T1000 (cell line): ENCODE measurements at regions not wholly inside any gene's neighbourhood (a gene's known extent, or its start where the extent isn't known, plus 50 kb on each side); places are given as distances from the start of the nearest gene placed in this dataset.
"Not testable (repeated sequence)": the region's sequence is repeated elsewhere in the genome, so short reads cannot be mapped to it uniquely, and the experiment has no call there.

ENCODE experiments used
- DNase-seq: peaks from one replicate; lab custom pipeline; 2025; ENCODE audit warnings: mixed read lengths; lab: John Stamatoyannopoulos, UW

DNA sequence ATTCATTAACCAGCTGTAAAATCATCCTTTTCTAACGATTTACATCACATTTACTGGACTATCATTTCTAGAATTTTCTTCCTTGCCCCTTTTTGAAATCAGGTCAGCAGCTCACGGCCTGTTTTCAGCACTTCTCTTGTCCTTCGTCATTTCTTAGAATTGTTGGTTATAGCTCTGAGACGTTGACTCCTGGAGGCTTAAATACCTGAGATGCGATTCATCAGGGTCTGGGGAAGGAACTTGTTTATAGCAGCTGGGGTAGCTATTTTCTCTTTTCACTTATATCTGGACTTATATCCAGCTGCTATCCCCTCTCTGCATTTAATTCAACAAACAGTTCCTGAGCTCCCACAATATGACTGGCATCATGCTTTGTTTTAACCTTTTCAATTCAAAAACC, 338.7 kb upstream of the TNRC6C start:
- DNase-seq = no peak

DNA sequence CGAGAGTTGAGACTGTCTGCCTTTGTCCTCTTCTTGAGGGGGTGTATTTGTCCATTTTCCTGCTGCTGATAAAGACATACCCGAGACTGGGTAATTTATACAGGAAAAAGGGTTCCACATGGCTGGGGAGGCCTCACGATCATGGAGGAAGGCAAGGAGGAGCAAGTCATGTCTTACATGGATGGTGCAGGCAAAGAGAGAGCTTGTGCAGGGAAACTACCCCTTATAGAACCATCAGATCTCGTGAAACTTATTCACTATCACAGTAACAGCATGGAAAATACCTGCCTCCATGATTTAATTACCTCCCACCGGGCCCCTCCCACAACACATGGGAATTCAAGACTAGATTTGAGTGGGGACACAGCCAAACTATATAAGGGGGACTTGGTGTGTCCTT, 338.2 kb upstream of the TNRC6C start:
- DNase-seq = no peak

DNA sequence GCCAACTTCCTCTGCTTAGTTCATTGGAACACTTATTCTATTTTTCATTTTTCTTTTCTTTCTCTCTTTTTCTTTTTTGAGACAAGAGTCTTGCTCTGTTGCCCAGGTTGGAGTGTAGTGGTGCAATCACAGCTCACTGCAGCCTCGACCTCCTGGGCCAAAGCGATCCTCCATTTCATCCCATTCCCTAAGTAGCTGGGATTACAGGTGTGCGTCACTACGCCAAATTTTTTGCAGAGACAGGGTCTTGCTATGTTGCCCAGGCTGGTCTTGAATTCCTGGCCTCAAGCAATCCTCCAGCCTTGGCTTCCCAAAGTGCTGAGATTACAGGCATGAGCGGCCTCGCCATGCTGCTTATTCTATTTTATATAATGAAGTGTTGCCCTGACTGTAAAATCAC, 336.4 kb upstream of the TNRC6C start:
- not testable (repeated sequence) for DNase-seq

DNA sequence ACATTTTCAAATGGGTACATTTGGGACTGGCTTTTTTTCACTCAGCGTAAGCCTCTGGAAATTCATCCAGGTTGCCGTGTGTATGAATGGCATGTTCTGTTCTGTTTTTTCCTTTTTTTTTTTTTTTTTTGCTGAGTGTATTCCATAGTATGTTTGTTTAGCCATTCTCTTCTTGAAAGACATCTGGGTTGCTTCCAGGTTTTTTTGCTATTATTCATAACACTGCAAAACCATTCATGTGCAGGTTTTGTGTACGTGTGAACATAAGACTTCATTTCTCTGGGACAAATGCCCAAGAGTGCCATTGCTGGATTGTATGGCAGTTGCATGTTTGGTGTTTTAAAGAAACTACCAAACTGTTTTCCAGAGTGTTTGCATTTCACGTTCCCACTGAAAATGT, 335.9 kb upstream of the TNRC6C start:
- no peak for DNase-seq

DNA sequence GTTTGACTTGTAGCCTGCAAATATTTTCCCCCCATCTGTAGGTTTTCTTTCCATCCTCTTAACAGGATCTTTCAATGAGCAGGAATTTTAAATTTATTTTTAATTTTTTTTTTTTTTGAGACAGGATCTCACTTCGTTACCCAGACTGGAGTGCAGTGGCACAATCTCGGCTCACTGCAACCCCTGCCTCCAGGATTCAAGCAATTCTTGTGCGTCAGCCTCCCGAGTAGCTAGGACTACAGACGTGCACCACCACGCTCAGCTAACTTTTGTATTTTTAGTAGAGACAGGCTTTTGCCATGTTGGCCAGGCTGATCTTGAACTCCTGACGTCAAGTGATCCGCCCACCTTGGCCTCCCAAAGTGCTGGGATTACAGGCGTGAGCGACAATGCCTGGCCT, 335.2 kb upstream of the TNRC6C start:
- not testable (repeated sequence) for DNase-seq

DNA sequence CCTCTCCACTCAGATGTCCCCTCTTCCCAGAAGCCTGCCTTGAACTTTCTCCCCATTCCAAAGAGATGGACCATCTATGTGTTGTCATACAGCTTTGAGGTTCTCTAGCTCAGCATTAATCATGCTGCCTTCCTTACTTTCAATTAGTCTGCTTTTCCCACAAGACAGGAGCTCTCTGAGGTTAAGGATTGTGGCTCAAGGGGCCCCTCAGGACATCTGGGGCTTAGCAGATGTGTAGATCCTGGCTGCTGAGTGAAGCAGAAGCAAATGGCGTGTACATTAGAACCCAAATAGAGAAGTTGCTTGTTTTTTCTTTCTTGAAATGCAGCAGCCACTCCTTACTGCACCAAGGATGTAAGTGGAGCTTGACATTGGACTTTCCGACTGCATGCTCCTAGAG, 330.5 kb upstream of the TNRC6C start:
- no peak for DNase-seq

DNA sequence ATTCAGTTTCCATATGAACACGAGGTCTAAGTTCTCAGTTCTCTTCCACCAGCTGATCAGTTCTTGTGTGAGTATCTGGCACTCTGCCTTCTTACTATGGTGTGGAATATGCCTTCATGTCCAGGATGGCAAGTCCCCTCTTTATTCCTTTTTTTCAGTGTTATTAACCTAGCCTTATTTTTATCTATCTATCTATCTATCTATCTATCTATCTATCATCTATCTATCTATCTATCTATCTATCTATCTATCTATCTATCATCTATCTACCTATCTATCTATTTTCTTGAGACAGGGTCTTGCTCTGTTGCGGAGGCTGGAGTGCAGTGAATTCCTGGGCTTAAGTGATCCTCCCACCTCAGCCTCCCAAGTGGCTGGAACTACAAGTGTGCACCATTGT, 329.2 kb upstream of the TNRC6C start:
- DNase-seq = not testable (repeated sequence)

DNA sequence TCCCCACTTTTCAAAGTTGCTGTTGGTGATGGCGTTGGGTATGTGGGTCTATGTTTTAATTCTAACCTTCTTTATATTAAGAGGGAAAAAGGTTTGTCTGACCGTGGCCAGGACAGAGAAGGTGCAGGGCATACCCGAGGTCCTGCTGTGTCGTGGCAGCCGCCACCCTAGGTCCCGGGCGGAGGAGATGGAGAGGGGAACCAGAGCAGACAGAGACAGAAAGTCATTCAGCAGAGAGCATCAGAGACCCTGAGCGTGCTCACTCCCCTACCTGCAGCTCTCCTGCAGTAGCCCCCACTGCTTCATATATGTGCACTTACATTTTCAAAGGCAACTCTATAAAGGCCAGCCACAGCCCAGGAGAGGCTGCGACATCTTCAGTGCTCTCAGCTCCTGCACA, 327.2 kb upstream of the TNRC6C start:
- DNase-seq = no peak

DNA sequence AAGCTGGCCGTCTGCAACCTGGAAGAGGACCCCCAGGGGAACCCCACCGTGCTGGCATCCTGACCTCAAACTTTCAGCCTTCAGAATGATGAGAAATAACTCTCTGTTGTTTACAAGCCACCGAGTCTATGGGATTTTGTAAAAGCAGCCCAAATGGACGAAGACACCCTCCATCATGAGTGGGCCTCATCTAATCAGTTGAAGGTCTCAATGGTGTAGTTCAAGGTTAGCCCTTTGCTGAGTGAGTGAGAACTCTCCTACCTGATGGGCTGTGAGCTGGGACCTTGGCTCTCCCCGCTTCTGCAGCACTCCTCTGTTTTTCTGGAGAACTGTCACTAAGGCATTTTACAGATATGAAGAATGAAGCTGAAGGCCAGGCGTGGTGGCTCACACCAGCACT, 325.9 kb upstream of the TNRC6C start:
- no peak for DNase-seq

DNA sequence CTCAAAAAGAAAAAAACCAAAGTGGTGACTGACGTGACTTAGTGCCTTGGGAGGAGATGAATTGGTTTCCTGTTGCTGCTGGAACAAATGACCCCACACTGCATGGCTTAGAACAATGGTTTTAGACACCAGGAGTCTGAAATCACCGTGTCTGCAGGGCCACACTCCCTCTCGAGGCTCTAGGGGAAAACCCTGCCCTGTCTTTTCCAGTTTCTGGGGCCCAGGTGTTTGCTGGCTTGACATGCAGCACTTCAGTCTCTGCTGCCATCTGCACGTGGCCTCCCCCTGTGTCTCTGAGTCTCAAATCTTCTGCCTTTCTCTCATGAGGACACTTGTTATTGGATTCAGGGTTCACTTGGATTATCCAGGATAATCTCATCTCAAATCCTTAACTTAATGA, 323.8 kb upstream of the TNRC6C start:
- DNase-seq = no peak

DNA sequence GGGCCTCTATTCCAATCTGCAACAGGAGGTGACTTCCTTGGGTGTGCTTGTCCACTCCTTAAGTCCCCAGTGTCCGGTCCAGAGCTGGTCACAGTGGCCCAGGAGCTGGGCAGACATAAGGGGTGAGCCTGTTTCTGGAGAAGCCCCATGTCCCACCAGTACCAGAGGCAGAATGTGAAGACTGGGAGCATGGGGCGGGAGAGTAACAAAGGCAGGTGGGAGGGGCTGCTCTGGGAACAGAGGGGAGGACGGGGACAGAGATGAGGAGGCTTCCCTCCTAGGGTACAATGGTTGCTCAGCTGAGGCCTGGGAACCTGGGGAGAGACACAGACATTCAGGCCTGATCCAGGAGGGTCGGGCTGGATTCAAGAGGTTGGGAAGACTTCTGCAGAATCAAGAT, 323.3 kb upstream of the TNRC6C start:
- no peak for DNase-seq

DNA sequence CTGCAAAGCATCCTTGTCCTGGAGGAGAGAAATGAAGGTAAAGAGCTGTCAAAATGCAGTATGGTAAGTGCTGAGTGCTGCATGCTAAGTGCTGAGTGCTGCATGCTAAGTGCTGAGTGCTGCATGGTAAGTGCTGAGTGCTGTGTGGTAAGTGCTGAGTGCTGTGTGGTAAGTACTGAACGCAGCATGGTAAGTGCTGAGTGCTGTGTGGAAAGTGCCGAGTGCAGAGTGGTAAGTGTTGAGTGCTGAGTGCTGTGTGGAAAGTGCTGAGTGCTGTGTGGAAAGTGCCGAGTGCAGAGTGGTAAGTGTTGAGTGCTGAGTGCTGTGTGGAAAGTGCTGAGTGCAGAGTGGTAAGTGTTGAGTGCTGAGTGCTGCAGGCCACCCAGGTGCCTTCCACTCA, 322.7 kb upstream of the TNRC6C start:
- DNase-seq = not testable (repeated sequence)

DNA sequence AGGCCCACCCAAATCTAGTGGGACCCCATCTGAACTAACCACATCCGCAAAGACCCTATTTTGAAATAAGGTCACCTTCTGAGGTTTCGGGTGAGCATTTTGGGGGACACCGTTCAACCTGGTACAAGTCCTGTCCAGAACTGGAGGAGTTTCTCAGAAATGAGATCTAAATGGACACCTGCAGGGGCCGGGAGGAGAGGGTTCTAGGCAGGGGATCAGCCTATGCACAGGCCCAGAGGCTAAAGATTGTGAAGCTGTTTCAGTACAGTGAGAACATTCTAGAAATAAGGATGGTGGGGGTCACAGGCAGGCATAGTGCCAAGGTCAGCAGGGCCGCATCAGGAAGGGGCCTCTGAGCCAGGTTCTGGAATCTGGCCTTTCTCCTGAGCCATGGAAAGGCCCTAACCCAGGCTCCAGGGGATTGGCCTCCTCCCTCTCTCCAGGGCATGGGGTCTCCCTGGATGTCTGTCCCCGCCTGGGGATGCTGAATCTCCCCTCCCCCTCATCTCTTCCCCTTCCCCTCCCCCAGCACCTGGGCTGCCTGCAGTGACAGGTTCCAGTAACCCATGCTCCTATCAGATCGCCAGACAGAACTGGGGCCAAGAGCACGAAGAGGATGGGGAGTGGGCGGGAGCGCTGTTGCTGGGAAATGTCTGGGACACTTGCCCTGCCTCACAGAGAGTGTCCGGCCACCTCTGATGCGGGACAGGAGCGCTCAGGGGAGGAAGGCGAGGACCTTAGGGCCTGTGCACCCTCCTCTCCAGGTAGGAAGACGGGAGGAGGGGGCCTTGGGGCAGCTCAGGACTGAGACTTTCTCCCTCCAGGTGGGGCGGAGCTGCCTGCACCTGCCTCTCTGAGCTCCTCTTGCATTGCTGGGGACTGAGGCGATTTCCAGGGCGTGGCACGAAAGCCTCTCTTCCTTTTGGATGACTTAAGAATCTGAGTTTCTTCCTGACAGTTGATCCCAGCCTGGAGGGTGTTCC, 321.4 kb upstream of the TNRC6C start:
- no peak for DNase-seq

DNA sequence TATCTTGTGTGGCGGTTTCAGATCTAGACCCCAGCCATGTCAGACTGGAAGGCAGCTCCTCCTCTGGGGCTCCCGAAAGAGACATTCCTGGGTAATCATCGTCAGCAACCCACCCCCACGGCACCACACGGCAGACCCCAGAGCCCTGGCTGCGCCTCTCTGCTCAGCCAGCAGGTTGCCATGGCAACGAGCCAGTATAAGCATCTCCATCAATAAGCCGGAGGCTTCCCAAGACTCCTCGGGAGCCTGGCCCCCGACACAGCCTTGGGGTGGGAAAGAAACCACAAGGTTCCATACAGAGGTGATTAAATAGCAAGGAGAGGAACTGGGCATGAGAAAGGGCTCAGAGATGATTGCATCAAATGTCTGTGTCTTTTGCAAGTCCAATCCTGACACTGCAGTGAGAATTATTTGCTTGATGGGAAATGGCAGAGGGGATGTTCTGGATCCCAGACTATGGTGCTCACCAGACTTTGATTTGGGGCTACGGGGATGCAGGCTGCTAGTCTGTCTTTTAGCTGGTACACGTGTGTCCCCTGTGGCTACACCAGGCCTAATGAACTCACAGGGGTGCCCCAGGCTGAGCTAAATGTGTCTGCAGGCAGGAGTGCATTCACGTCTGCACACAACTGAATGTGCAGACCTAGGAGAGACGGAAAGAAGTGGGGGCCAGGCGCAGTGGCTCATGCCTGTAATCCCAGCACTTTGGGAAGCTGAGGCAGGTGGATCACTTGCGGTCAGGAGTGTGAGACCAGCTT, 320.5 kb upstream of the TNRC6C start:
- no peak for DNase-seq

DNA sequence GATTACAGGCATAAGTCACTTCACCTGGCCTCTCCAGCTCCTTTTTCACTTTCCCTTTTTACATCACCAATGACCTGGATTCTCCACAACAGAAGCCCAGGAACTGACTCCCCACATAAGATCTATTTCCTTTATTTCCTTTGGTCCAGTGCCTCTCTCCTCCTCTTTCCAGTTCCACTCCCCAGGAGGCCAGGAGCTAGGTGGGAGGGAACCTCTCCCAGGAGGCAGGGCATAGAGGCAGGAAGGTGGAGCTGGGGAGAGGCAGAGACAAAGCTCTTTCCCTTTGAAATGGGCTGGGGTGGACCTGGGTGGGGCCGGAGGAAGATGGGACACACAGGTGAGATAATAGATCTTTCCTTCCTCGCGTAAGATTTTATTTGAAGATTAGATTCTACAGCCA, 318.3 kb upstream of the TNRC6C start:
- no peak for DNase-seq

DNA sequence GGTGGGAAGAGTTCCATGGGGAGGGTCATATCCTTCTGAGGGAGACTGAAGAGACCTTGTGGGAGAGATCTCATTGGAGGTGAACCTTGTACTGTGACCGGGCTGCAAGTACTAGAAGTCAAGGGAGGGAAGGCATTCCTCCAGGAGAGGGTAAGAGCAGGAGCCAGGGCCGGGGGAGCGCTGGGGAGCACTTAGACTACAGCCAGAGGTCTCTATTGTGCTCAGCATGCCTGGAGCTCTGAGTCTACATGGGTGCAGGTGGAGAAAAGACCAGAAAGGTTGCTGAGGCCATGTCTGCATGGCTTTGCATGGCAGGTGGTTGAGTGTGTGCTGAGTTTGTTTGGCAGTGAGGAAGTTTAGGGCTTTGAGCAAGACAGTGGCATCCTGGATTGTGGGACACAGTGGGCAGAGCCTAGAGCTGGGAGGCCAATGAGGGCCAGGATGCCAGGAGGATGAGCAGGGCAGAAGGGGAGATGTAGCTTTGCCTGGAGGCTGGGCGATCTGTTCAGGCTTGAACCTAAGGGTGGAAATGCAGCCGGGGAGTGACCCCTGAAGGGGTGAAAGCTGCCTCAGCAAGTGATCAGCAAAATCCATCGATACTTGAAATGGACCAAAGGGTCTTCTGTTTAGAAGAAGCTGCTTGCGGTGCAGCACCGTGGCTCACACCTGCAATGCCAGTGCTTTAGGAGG, 317.4 kb upstream of the TNRC6C start:
- no peak for DNase-seq

DNA sequence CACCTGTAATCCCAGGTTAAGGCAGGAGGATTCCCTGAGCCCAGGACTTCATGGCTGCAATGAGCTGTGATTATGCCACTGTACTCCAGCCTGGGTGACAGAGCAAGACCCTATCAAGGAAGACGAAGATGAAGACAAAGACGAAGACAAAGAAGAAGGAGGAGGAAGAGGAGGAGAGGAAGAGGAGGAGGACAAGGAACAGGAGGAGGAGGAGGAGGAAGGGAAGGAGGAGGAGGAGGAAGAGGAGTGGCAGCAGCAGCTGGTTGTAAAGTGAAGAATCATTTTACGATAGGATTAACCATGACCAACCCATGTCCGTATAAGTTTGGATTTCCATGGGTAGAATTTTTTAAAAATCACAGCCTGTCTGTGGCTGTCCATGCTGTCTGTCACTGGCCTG, 316.8 kb upstream of the TNRC6C start:
- no peak for DNase-seq

DNA sequence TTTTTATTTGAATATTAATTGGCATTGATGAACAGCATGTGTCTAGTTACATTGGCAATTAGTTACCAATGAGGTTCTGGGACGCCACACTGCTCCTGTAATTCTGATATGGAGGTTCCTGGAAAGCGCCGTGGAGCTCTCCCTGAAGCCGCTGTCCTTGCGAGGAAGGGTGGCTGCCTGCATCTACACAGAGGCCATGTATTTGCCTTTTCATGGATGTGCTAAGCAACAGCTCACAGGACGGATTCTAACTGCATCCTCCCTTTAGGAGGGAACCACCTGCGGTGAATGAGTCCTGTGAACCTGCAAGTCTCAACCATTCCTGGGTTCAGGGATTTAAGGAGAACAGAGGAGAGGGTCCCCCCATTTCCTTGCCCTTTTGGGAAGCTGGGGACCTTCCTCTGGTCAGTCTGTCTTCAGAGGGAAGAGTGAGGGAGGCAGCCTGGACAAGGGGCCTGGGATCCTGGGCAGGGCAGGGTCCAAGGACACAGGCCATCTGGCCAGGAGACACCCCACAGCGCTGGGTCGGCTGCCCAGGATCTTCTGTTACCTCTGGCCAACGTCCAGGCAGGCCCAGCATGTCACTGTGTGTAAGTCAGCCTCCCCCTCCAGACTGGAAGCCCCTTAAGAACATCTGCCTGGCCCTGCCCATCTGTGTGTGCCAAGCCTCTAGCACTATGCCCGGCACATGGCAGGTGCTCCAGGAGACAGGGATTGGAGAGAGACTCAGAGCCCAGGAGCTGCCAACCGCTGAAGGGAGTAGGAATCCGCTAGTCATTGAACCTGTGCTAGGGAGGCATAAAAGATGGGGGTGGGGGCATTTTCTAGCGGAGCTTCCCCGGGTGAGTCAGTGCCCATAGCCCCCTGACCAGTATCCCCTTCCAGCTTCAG, 314.1 kb upstream of the TNRC6C start:
- DNase-seq = no peak

DNA sequence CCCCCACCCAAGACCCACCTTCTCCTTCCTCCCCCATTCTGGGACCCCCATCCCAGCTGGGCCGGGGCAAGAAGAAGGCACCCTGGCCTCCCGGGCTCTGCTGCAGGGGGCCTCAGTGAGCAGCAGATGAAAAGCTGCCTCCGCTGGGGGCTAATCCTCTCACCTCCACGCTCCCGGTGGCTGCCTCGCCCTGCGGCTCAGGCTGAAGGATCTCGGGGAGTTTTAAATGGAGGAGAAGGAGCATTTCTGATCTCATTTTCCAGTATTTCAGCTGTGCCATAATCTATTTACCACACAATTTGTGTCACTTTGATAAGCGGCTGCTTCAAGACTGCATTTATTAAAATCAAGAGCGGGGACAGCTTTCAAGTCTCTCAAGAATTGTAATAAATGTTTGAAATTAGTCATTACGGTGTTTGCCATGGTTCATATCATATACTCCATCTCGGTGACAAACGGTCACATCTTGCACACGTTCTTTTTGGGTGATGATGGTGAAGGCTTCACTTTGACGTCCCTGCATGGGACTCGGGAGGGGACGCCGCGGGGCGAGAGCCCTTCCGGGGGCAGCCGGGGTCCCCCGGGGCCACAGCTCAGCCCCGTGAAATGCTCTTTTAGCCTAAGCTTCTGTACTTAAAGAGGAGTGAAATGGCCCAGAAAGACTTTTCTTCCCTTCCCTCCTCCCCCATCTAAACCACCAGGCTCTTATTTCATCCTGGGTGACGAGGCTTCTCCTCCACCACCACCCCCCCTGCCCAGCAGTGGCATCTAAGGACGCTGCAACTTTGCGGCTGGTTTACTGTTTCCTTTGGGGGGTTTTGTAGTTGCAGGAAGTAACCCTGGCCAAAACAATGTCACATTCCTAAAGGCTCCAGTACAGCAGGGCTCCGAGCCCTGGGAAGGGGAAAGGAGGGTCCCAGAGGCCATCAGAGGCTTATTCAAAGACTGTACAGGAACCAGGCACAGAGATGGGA, 313.1 kb upstream of the TNRC6C start:
- DNase-seq = no peak

DNA sequence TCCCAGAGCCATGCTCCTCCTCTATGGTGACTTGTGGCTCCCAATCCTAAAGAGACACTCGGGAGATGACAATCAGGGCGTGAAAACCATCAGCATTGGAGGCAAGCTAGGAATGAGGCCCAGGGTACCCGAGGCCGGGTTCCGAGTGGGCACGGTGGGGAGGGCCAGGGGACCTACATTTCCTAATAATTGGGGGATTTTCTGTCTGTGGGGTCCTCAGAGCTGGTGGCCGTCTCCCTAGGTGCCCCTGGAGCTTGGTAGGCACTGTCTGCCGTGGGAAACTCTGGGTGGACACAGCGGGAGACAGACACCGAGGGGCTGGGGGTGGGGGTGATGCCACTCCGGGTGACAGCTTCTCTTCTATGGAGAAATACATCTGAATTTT, 312.5 kb upstream of the TNRC6C start:
- no peak for DNase-seq
